ENCODE measurements at regions not wholly inside any gene's neighbourhood (a gene's known extent, or its start where the extent isn't known, plus 50 kb on each side); places are given as distances from the start of the nearest gene placed in this dataset.
A peak's percentile ranks its signal among the peaks of the same experiment; 100 is the strongest.

- DNase-seq (ENCODE audit: low spot score) = no peak
Measured at GRCh38 chr15:72965671-72966070, 86.6 kb upstream of the NEO1 start.

DNA sequence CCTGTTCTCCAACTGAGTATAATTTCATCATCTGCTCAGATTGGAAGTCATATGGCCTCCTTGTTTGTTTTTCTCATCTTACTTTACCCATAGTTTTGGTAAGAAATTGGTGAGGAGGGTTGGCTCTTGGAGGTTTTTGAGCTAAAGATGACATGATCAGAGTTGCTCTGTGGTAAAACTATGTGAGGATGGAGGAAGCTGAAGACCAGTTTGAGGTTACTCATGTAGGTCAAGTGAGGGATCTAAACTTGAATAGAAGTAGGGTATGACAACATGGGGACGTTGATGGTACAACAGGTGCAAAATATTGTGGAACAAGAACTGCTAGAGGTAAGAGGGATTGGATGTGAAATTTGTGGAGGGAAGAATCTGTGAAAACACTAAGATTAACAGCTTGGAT, 87.7 kb upstream of the NEO1 start:
- no peak for DNase-seq (ENCODE audit: low spot score)

DNA sequence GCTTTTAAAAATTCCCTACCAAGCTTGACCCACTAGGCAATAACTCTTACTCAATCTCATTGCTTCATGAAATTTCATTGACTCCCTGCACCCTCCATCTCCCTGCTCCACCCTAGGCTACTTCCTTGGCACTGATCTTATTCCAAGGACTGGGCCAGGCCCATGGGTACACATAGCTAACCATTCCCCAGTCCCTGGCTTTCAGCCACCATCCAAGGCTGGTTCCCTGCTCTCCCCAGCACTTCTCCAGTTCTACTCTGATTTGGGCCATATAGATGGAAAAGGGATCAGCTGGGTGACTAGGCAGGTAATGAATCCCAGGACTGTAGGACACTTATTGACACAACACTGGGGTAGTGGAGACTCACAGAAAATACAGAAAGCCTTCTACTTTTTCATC, 88.1 kb upstream of the NEO1 start:
- DNase-seq (ENCODE audit: low spot score) = no peak

GRCh38 chr15:72962054-72962702, 90.1 kb upstream of the NEO1 start:
- no peak for DNase-seq (ENCODE audit: low spot score)

DNA sequence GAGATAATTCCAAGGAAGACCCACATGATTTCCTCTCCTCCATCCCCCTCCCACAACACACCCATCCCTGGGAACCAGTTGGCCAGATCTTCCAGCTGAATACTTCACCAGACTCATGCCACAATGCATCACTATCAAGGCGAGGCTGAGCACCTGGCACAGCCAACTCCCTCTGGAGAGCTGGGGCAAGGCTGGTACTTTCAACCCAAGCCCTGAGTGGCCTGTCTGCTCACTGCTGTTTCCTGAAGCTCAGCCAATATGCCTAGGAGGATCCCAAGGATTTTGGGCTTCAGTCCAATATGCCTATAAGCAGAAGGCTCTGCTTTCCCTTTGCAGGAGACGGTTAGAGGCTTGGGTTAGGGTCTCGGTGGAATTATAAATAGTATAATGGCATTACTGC, 90.9 kb upstream of the NEO1 start:
- no peak for DNase-seq (ENCODE audit: low spot score)

GRCh38 chr15:72958634-72959033, 93.6 kb upstream of the NEO1 start:
- no peak for DNase-seq (ENCODE audit: low spot score)

- no peak for DNase-seq (ENCODE audit: low spot score)
Measured at GRCh38 chr15:72953306-72953705, 99.0 kb upstream of the NEO1 start.

- no peak for DNase-seq (ENCODE audit: low spot score)
Measured at GRCh38 chr15:72952151-72952550, 100.1 kb upstream of the NEO1 start.

DNA sequence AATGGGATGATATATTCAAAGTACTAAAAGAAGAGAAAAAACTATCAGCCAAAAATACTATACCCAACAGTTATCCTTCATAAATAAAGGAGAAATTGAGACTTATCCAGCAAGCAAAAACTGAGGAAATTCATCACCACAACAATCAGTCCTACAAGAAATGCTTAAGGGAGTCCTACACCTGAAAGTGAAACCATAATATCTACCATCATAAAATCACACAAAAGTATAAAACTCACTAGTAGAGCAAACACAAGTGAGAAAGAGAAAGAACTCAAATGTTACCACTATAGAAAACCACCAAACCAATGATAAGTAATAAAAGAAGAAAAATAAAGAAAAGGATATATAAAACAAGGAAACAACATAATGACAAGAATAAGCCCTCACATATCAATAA, 103.6 kb upstream of the NEO1 start:
- DNase-seq (ENCODE audit: low spot score) = no peak

DNA sequence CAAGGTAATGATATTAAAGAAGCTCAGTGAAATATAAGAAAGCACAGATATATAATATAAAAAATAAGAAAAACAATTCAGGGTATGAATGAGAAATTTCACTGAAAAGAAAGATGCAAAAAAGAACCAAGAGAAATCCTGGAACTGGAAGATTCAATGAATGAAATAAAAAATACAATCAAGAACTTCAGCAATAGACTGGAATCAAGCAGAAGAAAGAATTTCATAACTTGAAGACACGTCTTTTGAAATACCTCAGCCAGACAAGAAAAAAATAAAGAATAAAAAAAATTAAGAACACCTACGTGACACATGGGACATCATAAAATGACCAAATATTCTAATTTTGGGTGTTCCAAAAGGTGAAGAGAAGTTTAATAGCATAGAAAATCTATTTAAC, 104.6 kb upstream of the NEO1 start:
- DNase-seq (ENCODE audit: low spot score) = no peak

DNA sequence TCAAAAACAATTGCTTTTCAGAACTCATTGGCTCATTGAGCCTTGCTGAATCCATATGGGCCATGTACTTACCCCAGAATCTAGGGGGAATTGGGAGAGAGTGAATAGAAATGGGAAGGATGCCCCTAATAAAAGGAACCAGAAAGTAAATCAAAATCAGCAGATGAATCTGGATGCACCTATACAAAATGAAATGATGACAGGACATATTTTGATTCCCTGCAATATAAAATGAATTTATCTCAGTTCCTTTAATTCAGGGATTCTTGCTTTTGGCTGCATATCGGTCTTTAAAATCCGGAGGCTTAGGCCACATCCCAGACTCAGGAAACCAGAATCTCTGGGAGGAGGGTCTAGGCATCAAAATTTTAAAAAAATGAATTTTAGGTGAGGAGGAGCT, 107.7 kb upstream of the NEO1 start:
- DNase-seq (ENCODE audit: low spot score) = no peak

GRCh38 chr15:72940229-72940622, 112.0 kb upstream of the NEO1 start:
- DNase-seq (ENCODE audit: low spot score) = no peak

DNA sequence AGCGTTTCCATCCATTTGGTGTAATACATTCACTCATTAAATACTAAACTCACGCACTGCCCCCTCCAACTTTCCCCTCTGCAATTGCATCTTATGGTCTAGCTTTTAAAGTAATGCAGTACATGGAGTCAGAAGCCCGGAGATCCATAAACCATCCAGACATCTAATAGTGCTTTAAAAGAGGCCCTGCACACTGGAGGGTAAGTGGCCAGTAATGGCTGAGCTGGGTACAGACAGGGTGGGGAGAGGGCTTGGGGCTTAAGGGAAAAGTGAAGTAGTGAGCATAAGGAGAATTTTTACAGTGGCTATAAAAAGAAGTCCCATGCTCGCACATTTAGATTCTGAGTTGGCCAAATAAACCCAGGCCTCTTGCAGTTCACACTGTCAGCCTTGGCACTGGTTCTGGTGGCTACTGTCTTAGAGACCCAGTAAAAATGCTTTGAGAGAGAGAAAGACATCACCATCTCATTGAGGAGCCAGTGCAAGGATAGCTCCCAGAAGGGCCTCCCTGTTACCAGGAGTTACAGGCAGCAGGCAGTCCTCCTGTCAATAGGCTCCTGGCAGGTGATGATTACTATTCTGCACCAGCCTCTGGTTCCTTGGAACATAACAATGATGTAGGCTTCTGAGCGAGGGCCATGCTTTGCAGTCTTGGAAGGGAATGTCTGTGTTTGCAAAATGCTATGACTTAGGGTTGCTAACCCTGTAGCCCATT, 112.6 kb upstream of the NEO1 start:
- DNase-seq (ENCODE audit: low spot score) = no peak

DNA sequence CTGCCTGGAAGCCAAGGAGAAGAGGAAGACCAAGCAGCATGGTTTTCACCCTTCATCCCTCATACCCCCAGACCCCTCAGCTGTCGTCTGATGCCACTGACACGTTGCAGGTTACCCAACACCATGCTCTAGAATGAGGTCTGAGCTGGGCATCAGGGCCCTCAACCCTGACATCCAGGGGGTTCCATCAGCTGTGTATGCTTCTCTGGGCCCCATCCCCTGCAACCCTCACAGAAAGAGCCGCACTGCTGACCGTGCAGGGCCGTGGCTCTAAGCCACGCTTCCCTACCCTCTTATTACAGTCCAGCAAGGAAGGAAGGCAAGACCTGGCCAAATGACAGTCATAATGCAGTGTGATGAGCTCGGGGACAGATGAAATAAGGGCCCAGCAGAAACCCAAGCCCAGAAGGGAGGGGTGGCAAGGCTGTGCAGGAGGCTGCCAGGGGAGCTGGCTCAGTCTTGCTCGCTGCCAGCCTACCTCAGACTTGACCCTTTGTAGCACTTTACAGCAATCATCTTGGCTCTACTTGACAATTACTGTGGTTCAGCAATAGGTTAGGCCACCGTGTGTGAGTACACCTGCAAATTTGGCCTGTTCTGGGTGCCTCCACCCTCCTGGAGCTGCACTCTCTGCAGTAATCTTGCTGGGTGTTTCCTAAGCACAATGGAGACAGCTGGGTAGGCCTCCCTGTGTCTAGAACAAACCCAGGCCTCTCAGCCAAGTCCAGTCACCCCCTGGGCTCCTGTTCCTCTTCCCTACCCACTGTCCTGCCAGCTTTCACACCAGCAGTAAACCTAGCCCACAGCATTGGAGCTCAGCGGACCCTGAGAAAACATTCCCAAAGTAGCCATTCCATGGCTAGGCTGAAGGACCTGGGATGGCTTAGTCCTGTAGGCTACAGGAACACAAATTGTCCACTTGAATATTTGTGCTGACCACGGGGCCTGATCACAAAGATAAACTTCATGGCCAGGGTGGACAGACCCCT, 115.3 kb upstream of the NEO1 start:
- no peak for DNase-seq (ENCODE audit: low spot score)

DNA sequence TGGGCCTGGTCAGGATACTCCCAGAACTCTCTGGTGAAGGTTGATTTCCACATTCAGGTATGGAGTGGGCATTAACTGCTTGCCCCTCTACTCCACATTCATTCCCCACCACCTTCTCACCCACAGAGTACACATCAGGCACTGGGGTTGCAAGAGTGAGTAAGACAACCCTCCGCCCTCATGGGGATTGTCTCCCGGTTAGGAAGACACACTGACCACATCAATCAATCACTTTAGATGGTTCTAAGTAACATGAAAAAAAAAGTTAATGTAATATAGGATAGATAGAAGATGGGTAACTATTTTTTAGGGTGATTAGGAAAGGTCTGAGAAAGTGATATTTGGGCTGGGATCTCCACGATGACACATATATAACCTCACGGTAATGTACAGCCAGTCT, 116.0 kb upstream of the NEO1 start:
- no peak for DNase-seq (ENCODE audit: low spot score)

GRCh38 chr15:72935521-72935920, 116.7 kb upstream of the NEO1 start:
- no peak for DNase-seq (ENCODE audit: low spot score)

DNA sequence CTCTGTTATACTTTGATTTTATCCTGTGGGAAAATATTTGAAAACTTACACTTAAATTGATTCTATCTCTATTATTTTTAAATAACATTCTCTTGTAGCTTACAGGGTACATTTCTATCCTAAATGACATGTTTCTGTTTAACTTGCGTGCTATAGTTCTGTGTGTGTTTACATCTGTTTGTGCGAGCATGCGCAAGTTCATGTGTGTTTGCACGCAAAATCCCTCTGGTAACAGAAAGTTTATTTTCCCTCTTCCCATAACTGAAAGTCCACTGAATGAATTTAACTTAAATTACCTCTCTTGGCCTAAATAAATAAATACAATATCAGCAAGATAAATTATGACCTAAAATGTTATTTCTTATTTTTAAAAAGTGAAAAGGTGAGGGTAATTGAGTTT, 117.3 kb upstream of the NEO1 start:
- no peak for DNase-seq (ENCODE audit: low spot score)

DNA sequence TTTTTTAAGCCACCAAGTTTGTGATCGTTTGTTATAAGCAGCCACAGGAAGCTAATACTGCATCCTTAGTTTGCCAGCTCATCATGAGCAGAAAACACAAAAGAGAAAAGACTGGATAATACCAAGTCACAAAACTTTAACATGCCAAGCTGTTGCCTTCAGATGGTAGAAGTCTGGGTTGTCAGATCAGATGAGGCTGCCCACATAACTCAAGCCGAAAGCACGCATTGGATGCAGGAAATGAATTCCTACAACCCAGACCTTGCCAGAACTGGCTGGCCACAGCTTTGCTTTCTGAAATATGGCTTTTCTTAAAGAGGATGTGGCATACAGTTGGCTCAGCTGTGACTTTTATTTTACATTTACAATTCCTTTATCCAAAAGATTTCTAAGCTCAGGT, 118.3 kb upstream of the NEO1 start:
- DNase-seq (ENCODE audit: low spot score) = peak; percentile 29

GRCh38 chr15:72932472-72932871, 119.8 kb upstream of the NEO1 start:
- DNase-seq (ENCODE audit: low spot score) = no peak

DNA sequence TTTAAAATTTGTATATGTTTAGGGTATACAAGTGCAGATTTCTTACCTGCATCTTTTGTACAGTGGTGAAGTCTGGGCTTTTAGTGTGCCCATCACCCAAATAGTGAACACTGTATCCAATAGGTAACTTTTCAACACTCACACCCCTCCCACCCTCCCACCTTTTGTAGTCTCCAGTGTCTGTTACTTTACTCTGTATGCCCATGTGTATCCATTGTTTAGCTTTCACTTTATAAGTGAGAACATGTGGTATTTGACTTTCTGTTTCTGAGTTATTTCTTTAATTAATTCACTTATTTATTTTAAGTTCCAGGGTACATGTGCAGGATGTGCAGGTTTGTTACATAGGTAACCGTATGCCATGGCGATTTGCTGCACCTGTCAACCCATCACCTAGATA, 124.8 kb upstream of the NEO1 start:
- DNase-seq (ENCODE audit: low spot score) = no peak

- DNase-seq (ENCODE audit: low spot score) = no peak
Measured at GRCh38 chr15:72925661-72926060, 126.6 kb upstream of the NEO1 start.

GRCh38 chr15:72923289-72923688, 129.0 kb upstream of the NEO1 start:
- no peak for DNase-seq (ENCODE audit: low spot score)

DNA sequence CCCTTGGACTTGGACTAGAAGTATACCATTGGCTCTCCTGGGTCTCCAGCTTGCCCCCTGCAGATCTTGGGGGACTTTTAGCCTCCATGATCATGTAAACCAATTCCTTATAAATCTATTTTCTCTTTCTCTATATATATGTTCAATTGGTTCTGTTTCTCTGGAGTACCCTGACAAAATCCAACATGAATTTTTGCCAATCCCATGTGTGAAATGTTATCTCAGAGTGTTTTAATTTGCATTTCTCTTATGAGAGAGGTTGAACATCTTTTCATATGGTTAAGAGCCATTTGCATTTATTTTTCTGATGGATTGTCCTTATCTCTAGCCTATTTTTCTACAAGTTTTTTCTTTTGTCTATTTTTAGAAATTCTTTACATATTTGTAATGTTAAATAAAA, 131.7 kb upstream of the NEO1 start:
- no peak for DNase-seq (ENCODE audit: low spot score)
